GM21825 (cell line): ENCODE measurements at regions not wholly inside any gene's neighbourhood (a gene's known extent, or its start where the extent isn't known, plus 50 kb on each side); places are given as distances from the start of the nearest gene placed in this dataset.
"Not testable (repeated sequence)": the region's sequence is repeated elsewhere in the genome, so short reads cannot be mapped to it uniquely, and the experiment has no call there.

Experiments used
- ATAC-seq: cut with Tn5 transposase; IDR thresholded peaks from one replicate; pipeline ENCODE4 v1.9.1; 2021; ENCODE audit warnings: mild to moderate bottlenecking, moderate library complexity; ENCODE audit not compliant: unreplicated experiment

DNA sequence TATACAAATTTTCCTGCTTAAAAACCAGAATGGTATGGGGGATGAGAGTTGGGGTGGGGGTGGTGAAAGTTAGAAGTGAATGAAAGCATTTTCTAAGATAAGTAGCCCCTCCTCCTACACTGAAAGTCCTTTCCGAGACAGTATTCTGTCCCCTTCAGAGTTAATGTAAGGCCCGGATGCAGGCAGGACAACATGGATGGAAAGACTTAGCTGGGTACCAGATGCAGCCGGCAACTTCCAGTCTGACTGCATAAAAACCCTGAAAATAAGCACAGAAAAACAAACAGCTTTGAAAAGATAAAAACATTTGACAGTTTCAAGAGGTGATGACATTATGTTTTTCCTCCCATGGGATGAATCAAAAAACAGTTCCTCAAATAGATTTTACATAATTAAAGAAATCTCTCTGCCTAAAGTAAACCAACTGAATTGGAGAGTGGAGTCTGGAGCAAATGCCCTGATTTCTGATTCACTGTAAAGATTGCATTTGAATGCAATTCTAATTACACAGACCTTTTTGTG lies 196.3 kb downstream of the GPAT3 start:
- ATAC-seq: no peak

DNA sequence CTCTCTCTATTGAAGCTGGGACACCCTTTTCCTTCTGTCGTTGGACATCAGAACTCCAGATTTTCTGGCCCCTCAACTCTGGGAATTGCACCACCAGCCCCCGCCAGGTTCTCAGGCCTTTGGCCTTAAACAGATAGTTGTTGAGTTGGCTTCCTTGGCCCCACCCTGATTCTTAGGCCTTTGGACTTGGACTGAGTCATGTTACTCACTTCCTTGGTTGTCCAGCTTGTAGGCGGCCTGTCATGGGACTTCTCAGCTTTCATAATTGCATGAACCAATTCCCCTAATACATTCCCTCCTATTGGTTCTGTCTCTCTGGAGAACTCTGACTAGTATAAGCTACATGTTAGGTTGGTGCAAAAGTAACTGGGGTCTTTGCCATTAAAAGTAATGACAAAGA lies 195.7 kb downstream of the GPAT3 start:
- ATAC-seq: no peak

DNA sequence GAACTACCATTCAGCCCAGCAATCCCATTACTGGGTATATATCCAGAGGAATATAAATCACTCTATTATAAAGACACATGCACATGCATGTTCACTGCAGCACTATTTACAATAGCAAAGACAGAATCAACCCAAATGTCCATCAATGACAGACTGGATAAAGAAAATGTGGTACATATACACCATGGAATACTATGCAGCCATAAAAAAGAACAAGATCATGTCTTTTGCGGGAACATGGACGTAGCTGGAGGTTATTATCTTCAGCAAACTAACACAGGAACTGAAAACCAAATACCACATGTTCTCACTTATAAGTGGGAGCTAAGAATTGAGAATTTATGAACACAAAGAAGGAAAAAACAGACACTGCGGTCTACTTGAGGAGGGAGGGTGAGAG lies 195.1 kb downstream of the GPAT3 start:
- ATAC-seq: not testable (repeated sequence)

DNA sequence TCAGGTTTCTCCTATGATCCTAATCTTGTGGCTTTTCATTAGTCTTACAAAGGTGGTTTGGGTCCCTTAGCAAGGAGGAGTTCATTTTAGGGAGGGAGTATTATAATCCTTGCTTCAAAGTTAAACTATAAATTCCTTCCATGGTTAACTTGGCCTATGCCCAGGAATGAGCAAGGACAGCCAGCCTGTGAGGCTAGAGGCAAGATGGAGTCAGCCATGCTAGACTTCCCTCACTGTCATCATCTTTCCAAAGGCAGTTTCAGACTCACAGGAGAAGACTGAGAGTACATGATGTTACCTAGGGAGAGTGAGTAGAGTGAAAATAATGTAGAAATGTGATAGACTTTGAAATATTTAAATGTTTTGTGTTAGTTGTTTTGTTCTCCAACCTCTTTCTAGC lies 192.3 kb downstream of the GPAT3 start:
- ATAC-seq: no peak

DNA sequence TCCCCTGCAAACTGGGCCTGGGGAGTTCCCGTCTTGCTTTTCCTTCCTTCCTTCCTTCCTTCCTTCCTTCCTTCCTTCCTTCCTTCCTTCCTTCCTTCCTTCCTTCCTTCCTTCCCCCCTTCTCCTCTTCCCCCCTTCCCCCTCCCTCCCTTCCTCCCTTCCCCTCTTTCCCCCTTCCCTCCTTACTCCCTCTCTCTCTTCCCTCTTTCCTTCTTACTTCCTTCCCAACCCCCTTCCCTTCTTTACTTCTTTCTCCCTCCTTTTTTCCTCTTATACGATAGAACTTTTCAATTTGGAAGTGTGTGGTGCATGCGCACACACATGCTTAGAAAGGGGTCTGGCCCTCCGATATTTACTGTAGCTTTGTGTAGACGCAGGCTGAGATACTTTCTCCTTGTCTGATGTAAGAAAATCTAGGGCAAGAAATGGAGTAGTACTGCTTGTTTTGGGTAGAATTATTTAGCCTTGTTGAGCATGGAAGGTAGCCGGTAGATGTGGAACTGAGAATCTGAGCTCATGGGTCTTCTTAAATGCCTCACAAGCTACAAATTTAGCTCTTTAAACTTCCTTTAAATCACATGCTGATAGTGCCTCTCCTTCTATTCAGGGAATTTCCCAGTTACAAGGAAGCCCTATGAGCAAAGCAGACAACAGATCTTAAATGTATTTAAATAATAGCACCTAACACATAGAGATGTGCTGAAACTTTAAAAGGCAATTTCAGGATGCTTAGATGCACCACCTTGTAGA lies 189.6 kb downstream of the GPAT3 start:
- ATAC-seq: no peak

DNA sequence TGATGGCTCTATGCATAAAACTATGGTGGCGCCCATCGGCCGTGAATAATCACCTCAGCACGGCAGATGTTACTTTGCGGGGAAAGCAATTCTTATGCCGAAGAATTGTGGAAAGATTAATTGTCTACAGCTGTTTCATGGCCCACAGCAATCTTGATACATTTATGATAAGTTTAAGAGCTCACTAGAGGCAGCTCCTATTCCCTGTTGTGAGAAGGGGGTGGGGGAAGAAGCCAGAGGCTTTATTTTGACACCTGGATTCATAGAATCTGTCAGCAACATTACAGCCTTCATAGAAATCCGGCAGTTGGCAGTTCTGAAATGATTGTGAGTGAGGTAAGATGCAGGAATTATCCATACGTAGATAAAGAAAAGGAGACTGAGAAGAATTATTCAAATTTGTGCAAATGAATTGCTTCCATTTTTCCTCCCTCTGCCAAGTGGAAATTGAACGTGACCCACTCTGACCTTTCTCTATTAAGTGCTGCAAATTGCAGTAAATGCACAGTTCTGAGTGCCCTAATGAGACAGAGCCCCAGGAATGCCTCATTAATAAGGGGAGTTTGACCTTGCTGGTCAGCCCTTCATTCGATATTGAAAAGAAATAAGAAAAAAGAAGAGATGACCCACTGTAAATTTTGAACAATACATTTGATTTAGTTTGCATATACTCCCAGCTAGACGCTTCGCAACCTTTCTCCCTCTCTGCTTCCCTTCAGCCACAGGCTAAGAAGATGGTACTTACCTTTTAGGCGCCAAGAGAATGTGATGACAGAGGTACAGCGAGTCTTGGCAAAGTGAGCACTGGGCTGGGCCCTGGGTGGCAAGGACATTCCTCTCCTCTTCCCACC lies 188.8 kb downstream of the GPAT3 start:
- no peak for ATAC-seq

DNA sequence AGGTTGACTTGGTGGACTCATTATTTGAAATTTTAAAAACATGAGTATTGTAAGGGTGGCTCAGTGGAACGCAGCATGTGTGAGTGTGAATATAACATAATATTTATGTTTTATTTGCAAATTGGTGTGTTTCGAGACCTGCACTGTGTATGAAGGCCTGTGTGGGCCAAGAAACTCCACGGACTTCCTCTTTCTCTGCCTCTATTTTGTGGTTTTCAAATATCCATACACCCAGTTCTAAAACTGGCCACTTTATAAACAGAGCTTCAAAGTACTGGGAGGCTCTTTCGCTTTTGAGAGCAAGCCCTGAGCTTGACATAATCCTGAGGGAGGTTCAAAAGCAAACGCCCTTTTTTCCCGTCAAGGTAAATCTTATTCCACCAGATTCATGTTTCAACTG lies 187.7 kb downstream of the GPAT3 start:
- ATAC-seq: no peak

DNA sequence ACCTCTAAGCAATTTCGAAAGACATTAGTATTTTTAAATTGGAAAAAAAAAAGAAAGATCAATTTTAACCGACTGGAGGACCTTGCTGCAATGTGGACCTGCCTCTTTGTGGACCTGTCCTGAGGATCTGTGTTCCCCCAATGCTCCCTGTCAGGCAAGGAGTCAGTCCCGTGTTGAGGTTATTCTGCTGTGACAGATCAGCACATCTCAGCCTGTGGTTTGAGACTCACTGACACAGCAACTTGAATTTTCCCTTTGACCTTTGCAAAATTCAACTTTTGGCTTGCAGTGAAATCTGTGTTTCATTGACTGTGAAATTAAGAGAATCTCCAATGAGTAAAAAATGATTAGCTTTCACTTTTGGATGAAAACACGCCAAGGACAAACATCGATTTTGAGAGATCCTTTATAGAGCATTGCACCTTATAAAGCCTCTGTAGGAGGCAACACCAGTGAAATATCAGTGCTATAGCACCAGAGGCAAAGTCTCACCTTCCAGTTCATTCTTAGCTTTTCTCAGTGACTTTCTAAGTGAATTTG lies 186.9 kb downstream of the GPAT3 start:
- ATAC-seq: no peak

DNA sequence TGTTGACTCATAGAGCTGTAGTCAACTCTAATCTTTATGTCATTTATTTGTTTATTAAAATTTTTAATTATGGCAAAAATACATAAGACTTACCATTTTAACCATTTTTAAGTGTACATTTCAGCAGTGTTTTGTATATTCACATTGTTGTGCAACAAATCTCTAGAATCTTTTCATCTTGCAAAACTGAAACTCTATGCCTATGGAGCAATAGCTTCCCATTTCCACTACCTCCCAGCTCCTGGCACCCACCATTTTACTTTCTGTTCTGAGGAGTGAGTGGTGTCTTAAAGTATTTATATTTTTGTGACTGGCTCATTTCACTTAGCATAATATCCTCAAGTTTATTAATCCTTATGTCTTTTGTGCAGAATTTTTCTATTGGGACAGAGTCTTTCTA lies 181.0 kb downstream of the GPAT3 start:
- no peak for ATAC-seq

DNA sequence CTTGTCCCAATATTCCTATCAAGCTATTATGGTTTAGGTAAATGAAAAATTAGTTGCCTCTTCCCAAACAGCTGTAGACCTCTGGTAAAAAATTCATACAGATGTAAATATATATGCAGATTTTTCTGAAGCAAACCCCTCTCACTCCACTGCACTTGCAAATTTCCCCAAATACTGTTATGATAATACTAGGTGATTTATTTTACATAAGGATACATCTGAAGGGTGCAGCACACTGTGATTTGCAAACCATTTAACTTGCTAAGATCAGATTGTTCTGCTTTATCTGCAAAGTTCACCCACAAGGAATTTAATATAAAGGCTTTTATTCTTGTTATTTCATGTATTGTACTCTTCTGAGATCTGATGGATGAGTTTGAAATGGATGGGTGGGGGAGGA lies 177.0 kb downstream of the GPAT3 start:
- no peak for ATAC-seq

DNA sequence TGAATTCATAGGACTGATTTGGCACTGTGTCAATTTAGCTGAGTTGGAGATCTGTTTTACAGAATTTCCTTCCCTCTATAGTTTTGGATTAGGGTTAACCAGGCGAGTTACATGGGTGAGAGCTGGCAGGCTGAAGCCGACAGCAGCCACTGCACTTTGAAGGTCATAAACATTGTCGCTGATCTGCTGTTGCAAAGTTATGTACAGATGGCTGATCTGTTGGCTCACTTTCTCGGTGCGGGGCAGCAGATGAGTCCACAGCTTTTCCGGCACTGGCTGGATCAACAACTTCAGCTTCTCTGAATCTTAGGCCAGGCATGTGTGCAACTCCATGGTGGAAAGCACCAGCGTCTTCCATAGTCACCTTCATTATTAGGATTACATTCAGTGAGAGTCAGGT lies 173.7 kb downstream of the GPAT3 start:
- no peak for ATAC-seq

DNA sequence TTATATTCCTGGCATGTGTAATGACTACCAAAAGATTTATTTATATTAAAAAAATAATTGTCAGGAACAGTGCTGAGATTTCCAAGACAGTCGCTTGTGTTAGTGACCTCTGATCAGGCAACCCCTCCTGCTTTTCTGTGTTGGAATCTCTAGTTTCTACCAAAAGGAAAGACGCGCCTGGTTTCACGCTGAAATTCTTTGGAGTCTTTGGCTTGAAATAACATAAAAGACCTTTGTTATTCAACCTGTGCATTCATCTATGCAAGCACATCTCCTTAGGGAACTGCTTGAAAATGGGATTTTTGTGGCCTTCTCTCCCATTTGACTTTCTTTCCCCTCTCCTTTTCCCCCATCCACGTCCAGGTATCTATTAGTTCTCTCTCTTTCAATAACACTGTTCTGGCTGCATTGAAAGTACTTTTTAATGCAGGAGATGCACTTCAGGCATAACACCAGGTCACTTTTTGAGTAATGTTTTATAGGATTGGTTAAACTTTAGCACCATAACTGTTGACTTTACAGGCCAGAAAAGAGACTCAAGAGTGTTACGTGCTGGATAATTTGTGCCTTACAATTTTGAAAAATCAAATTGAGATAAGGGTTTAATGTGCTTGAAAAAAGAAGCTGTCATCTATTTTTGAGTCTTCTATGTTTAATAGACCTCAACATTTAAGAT lies 172.7 kb downstream of the GPAT3 start:
- ATAC-seq: no peak

DNA sequence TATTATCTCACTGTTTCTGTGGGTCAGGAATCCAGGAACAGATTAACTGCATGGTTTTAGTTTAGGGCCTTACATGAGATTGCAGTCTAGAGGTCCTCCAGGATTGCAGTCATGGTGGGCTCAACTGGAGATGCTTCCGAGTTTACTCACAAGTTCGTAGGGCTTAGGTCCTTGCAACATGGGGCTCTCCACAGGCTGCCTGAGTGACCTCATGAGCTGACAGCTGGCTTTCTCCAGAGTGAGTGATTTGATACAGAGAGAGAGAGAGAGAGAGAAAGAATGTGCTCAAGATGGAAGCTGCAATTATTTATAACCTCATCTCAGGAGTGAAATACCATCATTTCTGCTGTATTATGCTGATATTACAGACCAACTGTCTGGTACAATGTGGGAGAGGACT lies 168.9 kb downstream of the GPAT3 start:
- no peak for ATAC-seq

DNA sequence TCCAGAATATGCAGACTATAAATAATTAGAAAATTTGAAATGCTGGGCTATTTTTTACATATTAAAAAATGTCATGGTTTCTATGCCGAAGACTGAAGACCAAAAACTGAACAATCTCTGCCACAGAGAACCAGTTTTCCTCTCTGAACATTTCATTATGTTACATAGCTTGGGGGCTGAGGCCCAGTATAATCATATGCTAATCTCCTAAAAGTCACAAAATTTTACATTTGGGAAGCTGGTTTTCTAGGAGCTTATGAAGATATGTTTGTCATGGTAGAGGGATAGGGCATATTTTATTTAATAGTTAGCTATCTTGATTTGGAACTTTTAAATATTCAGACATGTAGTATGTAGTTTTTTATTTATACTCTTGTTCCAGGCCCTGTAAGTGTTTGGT lies 167.8 kb downstream of the GPAT3 start:
- ATAC-seq: no peak

DNA sequence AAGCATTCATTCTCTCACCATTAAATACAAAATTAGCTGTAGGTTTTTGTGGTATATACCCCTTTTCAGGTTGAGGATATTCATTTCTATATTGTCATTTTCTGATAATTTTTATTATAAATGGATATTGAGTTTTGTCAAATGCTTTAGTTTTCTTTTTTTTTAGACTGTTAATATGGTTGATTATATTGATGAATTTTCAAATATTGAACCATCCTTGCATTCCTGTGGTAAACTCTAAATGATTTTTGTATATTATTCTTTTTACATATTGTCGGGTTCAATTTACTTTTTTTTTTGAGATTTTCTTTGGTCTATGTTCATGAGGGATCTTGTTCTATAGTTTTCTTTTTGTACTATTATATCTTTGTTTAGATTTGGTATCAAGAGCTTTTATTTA lies 165.1 kb downstream of the GPAT3 start:
- no peak for ATAC-seq

DNA sequence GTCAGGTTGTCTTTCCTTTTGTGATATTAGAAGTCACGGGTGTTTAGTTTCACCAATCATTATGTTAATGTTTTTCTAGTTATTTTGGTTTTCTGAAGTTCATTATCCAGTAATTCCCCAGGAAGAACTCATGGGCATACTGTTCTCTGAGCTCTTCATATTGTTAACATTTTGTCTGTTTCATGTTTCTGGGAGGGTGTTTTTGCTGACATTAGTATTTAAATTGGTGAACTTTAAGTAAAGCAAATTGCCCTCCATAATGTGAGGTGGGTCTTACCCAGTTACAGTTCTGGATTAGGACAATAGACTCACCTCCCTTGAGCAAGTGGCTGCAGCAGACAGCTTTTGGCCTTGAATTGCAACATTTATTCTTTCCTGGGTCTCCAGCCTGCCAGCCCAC lies 163.4 kb downstream of the GPAT3 start:
- no peak for ATAC-seq

DNA sequence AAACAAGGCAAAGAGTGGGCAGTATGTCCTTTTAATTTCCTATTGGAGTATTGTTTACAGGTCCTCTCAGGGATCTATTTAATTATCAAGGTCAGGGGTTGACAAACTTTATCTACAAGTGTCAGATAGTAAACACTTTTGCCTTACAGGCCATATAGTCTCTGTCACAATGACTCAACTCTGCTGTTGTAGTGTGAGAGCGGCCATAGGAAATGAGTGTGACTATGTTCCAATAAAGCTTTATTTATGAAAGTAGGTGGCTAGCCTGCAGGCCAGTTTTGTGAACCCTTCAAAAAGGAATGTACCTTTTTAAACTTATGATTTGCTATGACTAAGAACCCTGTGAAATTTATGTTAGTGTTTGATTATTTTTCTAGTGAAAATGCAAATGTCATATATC lies 156.1 kb downstream of the GPAT3 start:
- no peak for ATAC-seq

DNA sequence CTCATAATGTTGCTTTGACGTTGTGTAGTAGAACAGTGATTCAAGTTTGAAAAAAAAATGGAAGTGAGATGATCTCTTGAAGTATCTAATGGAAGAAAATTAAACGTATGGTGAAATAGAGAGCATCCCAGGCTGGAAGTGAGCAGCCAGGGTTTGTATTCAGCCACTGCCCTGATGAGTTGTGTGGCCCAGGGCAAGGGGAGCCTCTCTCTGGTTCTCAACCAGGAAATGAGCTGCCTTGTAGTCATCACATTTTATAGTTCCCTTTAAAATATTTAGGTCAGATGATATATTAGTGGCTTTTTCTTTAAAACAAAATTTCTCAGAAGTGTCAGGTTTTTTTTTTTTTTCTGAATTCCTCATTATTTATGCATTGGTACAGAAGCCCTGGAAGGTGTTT lies 150.3 kb downstream of the GPAT3 start:
- no peak for ATAC-seq

DNA sequence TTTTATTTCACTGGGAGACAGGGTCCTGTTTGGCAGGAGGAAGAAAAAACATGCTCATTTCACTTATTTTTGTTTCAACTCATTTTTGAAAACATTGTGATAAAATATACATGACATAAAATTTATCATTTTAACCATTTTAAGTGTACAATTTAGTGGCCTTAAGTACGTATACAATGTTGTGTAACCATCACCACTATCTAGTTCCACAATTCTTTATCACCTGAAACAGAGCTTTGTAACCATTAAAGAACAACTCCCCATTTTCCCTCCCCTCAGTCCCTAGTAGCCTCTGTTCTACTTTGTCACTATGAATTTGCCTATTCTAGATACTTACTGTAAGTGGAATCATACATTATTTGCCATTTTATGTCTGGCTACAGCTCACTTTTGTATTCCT lies 143.8 kb downstream of the GPAT3 start:
- ATAC-seq: no peak

DNA sequence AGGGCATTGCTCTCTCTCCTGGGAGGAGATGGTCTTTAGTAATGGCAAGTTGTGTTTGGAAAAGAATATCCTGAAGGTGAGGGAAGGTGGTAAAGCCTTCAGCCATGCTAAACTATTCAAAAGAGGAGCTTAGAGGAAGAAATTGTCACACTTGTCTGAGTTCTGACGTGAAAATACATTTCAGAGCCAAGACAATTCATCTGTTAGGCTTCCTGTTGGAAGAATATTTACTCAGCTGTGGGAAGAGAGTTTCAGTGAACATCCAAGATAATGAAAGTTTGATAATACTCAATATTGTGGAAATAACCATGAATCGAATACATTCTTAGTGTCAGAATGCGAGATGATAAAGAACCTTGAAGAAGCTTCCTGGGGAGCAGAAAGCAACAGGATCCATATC lies 143.3 kb downstream of the GPAT3 start:
- no peak for ATAC-seq

DNA sequence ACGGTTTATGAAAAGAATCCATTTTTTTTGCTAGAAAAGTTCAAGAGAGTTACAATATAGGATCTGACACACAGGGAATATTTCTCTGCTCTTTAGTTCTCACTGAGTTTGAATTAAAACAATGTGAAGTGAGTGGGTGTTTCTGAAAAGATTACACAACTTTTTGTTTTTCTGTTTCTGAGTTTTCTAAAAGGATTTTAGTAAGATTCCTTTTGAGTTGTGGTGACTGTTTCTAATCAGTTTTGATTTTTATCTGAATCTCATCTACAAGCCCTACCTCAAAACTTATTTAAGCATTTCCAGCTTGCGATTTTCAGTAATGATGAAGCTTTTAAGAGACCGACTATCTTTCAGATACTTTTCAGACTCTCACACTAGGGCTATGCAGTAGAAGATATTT lies 141.7 kb downstream of the GPAT3 start:
- no peak for ATAC-seq
